Pancreas (tissue), 10 donors: ENCODE measurements at regions not wholly inside any gene's neighbourhood (a gene's known extent, or its start where the extent isn't known, plus 50 kb on each side); places are given as distances from the start of the nearest gene placed in this dataset.

Experiments used
- ATAC-seq, 4 donors: fragments of 200-7000 bp; cut with Tn5 transposase; one replicate each; pipeline versions ENCODE4 v1.8.0 to v1.9.1; 2020; ENCODE audit warnings: mild to moderate bottlenecking in 4 of 4, moderate library complexity in 4 of 4
- DNase-seq, 6 donors: peaks; one replicate each; pipeline ENCODE4 v3.0.0-alpha.2; 2020
- FAIRE-seq: peaks from 2 replicates; lab custom pipeline; 2012; peaks lifted over from hg19 to GRCh38; lab: Jason Lieb, UNC
- H3K27ac ChIP-seq, 4 donors: fragments of 200-600 bp; sonication (generic); 1 replicate in 3 of 4; 2 replicates in 1 of 4; pipeline versions ENCODE4 v1.5.0 to v1.8.0; 2020
- H3K27me3 ChIP-seq, 4 donors: fragments of 200-600 bp; one replicate each; pipeline ENCODE4 v1.8.0; 2021
- H3K36me3 ChIP-seq, 3 donors: fragments of 200-600 bp; sonication (generic) in 1 of 3; one replicate each; pipeline versions ENCODE4 v1.5.0 to v1.8.0; 2020 to 2021
- H3K4me1 ChIP-seq, 3 donors: fragments of 200-600 bp; one replicate each; pipeline ENCODE4 v1.8.0; 2021
- H3K4me3 ChIP-seq, 4 donors: fragments of 200-600 bp; sonication (generic) in 2 of 4; one replicate each; pipeline versions ENCODE4 v1.5.0 to v1.8.0; 2020 to 2021
- H3K9me3 ChIP-seq, 4 donors: fragments of 200-600 bp; one replicate each; pipeline ENCODE4 v1.8.0; 2021
- WGBS, 2 donors: extraction: QIAGEN DNeasy Blood & Tissue Kit; methylation state at CpG; one replicate each; pipeline ENCODE4 v1.1.7; 2013; 5-methylcytosine and 5-hydroxymethylcytosine counted together
- intact Hi-C, 3 donors: fragments of 100-400 bp; cut with DNase I; formaldehyde crosslinking; loops; one replicate each; pipeline versions ENCODE4 v1.11.1 to v1.14.2; 2022
- TF ChIP-seq, protein P1 (sequence below), 4 donors: fragments of 200-600 bp; sonication (generic) in 3 of 4; IDR thresholded peaks; one replicate each; pipeline versions ENCODE4 v1.5.0 to v1.8.0; 2021; ENCODE audit warnings: antibody characterized with exemption in 4 of 4
- donor health status: healthy with polysubstance abuse.
- donor health status: DM: no; HTN: no; CAD: no; lungs with moderate emphysema.
- donor health status: DM: no; HTN: no; CAD: no.
- donor health status: control.
- donor health status: control.
- donor health status: Bipolar disorder and iron deficiency.
- donor health status: DM: yes; HTN: yes; CAD: no.
- donor health status: DM: no; HTN: no; CAD: no.
- donor health status: DM: no; HTN: no; CAD: no.
- donor health status: DM: yes; HTN: yes; CAD: no.

DNA sequence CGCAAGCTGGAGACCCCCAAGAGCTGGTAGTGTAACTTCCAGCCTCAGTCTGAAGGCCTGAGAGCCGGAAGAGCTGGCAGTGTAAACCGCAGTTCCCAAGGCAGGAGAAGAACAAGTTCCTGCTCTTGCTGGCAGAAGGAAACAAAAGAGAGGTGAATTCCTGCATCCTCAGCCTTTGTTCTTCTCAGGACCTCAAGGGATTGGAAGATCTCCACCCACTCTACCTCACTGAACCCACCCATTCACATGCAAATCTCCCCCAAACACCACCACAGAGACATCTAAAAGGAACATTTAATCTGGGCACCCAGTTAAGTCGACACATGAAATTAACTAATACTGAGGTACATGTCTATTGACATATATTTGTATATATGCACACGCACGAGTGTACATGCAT lies 1310.3 kb downstream of the TBC1D22A start:
- FAIRE-seq = no peak
- Histone ChIP-seq H3K4me1 (no peaks in the 10 kb centered on the region), H3K4me3 (no peak overlapping the region), H3K9me3 (no peaks in the 10 kb centered on the region), H3K27me3 (no peaks in the 10 kb centered on the region), H3K36me3 (no peaks in the 10 kb centered on the region), H3K27ac (no peak overlapping the region)
- WGBS, 2 donors = 33 to 38% methylated on average over 6 of the region's 6 CpGs
- DNase-seq = no peak
- intact Hi-C loops = no loop called here
- TF ChIP-seq, protein P1, sequence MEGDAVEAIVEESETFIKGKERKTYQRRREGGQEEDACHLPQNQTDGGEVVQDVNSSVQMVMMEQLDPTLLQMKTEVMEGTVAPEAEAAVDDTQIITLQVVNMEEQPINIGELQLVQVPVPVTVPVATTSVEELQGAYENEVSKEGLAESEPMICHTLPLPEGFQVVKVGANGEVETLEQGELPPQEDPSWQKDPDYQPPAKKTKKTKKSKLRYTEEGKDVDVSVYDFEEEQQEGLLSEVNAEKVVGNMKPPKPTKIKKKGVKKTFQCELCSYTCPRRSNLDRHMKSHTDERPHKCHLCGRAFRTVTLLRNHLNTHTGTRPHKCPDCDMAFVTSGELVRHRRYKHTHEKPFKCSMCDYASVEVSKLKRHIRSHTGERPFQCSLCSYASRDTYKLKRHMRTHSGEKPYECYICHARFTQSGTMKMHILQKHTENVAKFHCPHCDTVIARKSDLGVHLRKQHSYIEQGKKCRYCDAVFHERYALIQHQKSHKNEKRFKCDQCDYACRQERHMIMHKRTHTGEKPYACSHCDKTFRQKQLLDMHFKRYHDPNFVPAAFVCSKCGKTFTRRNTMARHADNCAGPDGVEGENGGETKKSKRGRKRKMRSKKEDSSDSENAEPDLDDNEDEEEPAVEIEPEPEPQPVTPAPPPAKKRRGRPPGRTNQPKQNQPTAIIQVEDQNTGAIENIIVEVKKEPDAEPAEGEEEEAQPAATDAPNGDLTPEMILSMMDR (IDR thresholded peaks at IDR 0.05) = no peak
- ATAC-seq = no peak

DNA sequence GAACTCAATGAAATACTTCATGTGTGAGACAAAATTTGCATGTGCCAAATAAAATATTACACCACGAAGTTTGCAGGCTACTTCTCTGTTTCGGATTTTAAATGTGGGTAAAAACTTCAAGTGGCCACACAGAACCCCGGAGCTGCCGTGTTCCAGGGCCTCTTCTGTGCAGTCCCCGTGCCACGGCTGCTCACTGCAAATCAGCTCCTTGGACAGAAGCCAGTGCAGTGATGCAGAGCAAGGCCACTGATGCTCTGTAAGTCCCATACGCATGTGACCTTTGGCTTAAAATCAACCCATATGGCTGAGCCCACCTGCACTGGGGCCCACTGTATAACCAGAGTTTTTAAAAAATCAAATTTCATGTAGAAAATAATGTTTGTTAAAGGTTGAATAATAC lies 1309.4 kb downstream of the TBC1D22A start:
- H3K27ac ChIP-seq = no peak overlapping the region
- intact Hi-C loops = no loop called here
- no peak overlapping the region for H3K4me3 ChIP-seq
- TF ChIP-seq, protein P1 (IDR thresholded peaks at IDR 0.05) = no peak
- no peaks in the 10 kb centered on the region for H3K4me1 ChIP-seq
- no peaks in the 10 kb centered on the region for H3K9me3 ChIP-seq
- H3K27me3 ChIP-seq = no peaks in the 10 kb centered on the region
- FAIRE-seq = no peak
- WGBS, 2 donors = 45% methylated on average over 7 of the region's 7 CpGs
- no peak for DNase-seq
- H3K36me3 ChIP-seq = no peaks in the 10 kb centered on the region
- ATAC-seq = no peak

DNA sequence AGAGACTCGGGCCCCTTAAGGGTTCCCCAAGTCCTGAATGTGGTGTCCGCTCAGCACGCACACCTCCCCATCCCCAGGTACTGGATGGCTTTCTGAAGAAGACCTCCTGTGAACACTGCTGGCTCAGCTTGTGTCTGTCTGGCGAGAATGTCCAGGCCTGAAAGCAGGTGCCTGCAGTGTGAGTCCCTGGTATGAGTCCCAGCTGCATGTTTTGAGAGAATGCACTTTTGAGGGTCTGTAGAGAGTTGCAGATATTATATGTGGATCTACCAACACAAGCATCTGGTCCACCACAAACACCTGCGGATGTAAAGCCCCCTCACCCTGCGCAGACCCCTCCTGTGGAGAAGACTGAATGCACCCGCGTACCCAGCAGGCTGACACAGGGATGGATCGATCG lies 1308.9 kb downstream of the TBC1D22A start:
- no peak for DNase-seq
- FAIRE-seq = no peak
- H3K4me3 ChIP-seq = no peak overlapping the region
- no peak overlapping the region for H3K27ac ChIP-seq
- intact Hi-C loops = no loop called here
- no peaks in the 10 kb centered on the region for H3K36me3 ChIP-seq
- TF ChIP-seq, protein P1 (IDR thresholded peaks at IDR 0.05) = no peak
- no peaks in the 10 kb centered on the region for H3K27me3 ChIP-seq
- no peak for ATAC-seq
- no peaks in the 10 kb centered on the region for H3K4me1 ChIP-seq
- WGBS, 2 donors = 60 to 71% methylated on average over 10 of the region's 10 CpGs
- no peaks in the 10 kb centered on the region for H3K9me3 ChIP-seq

DNA sequence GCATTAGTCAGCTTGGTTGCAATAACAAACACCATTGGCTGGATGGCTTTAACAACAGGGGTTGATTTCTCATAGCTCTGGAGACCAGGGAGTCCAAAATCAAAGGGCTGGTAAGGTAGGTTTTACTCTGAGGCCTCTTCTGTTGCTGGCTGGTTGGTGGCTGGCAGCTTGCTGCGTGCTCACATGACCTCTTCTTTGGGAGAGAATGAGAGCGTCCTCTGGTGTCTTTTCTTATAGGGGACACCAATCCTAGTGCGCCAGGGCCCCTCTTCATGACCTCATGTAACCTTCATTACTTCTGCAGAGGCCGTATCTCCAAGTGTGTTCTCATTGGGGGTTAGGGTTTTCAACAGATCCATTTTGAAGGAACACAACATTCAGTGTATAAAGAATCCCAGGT lies 1308.3 kb downstream of the TBC1D22A start:
- no peaks in the 10 kb centered on the region for H3K36me3 ChIP-seq
- no peak overlapping the region for H3K27ac ChIP-seq
- TF ChIP-seq, protein P1 (IDR thresholded peaks at IDR 0.05) = no peak
- 60 to 75% methylated on average over 4 of the region's 4 CpGs for WGBS, 2 donors
- H3K9me3 ChIP-seq = no peaks in the 10 kb centered on the region
- intact Hi-C loops = no loop called here
- FAIRE-seq (no peak), ATAC-seq (no peak), DNase-seq (no peak)
- no peaks in the 10 kb centered on the region for H3K4me1 ChIP-seq
- no peaks in the 10 kb centered on the region for H3K27me3 ChIP-seq
- H3K4me3 ChIP-seq = no peak overlapping the region

DNA sequence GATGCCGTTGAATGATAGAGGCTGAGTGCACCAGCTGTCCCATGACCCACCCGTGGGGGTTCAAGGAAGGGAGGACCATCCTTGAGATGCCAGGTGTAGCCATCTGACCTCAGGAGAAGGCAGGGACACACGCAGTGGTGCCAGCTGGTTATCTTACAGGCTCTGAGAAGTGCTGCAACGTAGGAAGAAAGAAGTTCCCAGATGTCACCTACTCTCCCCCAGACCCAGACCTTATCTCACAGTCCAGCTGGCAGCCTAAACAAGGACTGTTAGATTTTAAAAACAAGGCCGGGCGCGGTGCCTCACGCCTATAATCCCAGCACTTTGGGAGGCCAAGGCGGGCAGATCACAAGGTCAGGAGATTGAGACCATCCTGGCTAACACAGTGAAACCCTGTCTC lies 1307.6 kb downstream of the TBC1D22A start:
- no peak overlapping the region for H3K27ac ChIP-seq
- H3K4me1 ChIP-seq = no peaks in the 10 kb centered on the region
- H3K36me3 ChIP-seq = no peaks in the 10 kb centered on the region
- no peaks in the 10 kb centered on the region for H3K9me3 ChIP-seq
- no peaks in the 10 kb centered on the region for H3K27me3 ChIP-seq
- ATAC-seq (no peak), FAIRE-seq (no peak), DNase-seq (no peak)
- TF ChIP-seq, protein P1 (IDR thresholded peaks at IDR 0.05) = no peak
- intact Hi-C loops = no loop called here
- H3K4me3 ChIP-seq = no peak overlapping the region
- WGBS, 2 donors = 65 to 79% methylated on average over 9 of the region's 9 CpGs
